GM18507 (cell line): ENCODE measurements at regions not wholly inside any gene's neighbourhood (a gene's known extent, or its start where the extent isn't known, plus 50 kb on each side); places are given as distances from the start of the nearest gene placed in this dataset.
"Not testable (repeated sequence)": the region's sequence is repeated elsewhere in the genome, so short reads cannot be mapped to it uniquely, and the experiment has no call there.

ENCODE experiments used
- DNase-seq: peaks from one replicate; pipeline ENCODE4 v3.0.0; 2011; ENCODE audit warnings: low read depth; ENCODE audit not compliant: insufficient read length; ENCODE audit errors: extremely low spot score
- FAIRE-seq: peaks from 2 replicates; lab custom pipeline; 2011; peaks lifted over from hg19 to GRCh38; lab: Jason Lieb, UNC

- FAIRE-seq (no peak), DNase-seq (no peak)
Measured at GRCh38 chr2:194332799-194333490, 1324.1 kb upstream of the SLC39A10 start.

GRCh38 chr2:194328456-194328855 lies 1328.6 kb upstream of the SLC39A10 start:
- FAIRE-seq (no peak), DNase-seq (no peak)

GRCh38 chr2:194327196-194327888 lies 1329.7 kb upstream of the SLC39A10 start:
- no peak for FAIRE-seq
- no peak for DNase-seq

- no peak for DNase-seq
- FAIRE-seq: no peak
Measured at GRCh38 chr2:194323740-194324139, 1333.3 kb upstream of the SLC39A10 start.

GRCh38 chr2:194320520-194320919 lies 1336.5 kb upstream of the SLC39A10 start:
- FAIRE-seq (no peak), DNase-seq (no peak)

- no peak for FAIRE-seq
- no peak for DNase-seq
Measured at GRCh38 chr2:194319222-194319992, 1337.6 kb upstream of the SLC39A10 start.

- DNase-seq (no peak), FAIRE-seq (no peak)
Measured at GRCh38 chr2:194314042-194314441, 1343.0 kb upstream of the SLC39A10 start.

GRCh38 chr2:194304191-194304590 lies 1352.8 kb upstream of the SLC39A10 start:
- FAIRE-seq (no peak), DNase-seq (no peak)

GRCh38 chr2:194301946-194302345 lies 1355.1 kb upstream of the SLC39A10 start:
- FAIRE-seq (no peak), DNase-seq (no peak)

GRCh38 chr2:194294156-194294555 lies 1362.9 kb upstream of the SLC39A10 start:
- FAIRE-seq (no peak), DNase-seq (no peak)

GRCh38 chr2:194291104-194291503 lies 1365.9 kb upstream of the SLC39A10 start:
- DNase-seq (no peak), FAIRE-seq (no peak)

- DNase-seq: no peak
- no peak for FAIRE-seq
Measured at GRCh38 chr2:194289712-194290346, 1367.2 kb upstream of the SLC39A10 start.

GRCh38 chr2:194276667-194277066 lies 1380.4 kb upstream of the SLC39A10 start:
- FAIRE-seq, DNase-seq: not testable (repeated sequence)

GRCh38 chr2:194271293-194271961 lies 1385.6 kb upstream of the SLC39A10 start:
- DNase-seq (no peak), FAIRE-seq (no peak)

- no peak for DNase-seq
- no peak for FAIRE-seq
Measured at GRCh38 chr2:194270648-194271047, 1386.4 kb upstream of the SLC39A10 start.

- DNase-seq: no peak
- FAIRE-seq: no peak
Measured at GRCh38 chr2:194264586-194264985, 1392.4 kb upstream of the SLC39A10 start.

GRCh38 chr2:194260185-194260584 lies 1396.8 kb upstream of the SLC39A10 start:
- DNase-seq (no peak), FAIRE-seq (no peak)

- FAIRE-seq: no peak
- DNase-seq: no peak
Measured at GRCh38 chr2:194257095-194257494, 1399.9 kb upstream of the SLC39A10 start.

- FAIRE-seq: no peak
- DNase-seq: no peak
Measured at GRCh38 chr2:194253528-194254259, 1403.3 kb upstream of the SLC39A10 start.
